ENCODE measurements at regions not wholly inside any gene's neighbourhood (a gene's known extent, or its start where the extent isn't known, plus 50 kb on each side); places are given as distances from the start of the nearest gene placed in this dataset.

GRCh38 chr1:24987875-24988557, 57.9 kb upstream of the RUNX3 start:
- TF ChIP-seq, protein P1, sequence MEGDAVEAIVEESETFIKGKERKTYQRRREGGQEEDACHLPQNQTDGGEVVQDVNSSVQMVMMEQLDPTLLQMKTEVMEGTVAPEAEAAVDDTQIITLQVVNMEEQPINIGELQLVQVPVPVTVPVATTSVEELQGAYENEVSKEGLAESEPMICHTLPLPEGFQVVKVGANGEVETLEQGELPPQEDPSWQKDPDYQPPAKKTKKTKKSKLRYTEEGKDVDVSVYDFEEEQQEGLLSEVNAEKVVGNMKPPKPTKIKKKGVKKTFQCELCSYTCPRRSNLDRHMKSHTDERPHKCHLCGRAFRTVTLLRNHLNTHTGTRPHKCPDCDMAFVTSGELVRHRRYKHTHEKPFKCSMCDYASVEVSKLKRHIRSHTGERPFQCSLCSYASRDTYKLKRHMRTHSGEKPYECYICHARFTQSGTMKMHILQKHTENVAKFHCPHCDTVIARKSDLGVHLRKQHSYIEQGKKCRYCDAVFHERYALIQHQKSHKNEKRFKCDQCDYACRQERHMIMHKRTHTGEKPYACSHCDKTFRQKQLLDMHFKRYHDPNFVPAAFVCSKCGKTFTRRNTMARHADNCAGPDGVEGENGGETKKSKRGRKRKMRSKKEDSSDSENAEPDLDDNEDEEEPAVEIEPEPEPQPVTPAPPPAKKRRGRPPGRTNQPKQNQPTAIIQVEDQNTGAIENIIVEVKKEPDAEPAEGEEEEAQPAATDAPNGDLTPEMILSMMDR (IDR thresholded peaks at IDR 0.05; ENCODE audit: low read depth, low read length): no peak
- no peak overlapping the region for H3K4me3 ChIP-seq (ENCODE audit: low read depth, low read length)

DNA sequence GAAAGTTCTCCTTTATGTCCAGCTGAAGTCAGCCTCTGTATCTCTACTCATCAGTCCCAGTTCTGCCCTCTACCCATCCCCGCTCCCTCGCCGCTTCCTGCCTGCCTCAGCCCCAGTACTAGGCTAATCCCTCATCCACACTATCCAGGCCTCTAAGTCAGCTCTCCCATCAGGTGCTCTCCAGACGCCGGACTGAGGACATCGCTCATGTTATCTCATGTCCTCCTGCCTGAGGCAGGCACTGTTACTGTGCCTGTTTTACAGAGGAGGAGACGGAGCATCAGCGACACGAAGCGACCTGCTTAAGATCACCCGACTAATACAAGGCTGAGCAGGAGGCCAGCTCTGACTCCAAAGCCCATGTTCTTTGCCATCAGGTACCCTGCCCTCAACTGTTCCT, 57.3 kb upstream of the RUNX3 start:
- H3K4me3 ChIP-seq (ENCODE audit: low read depth, low read length): no peak overlapping the region
- TF ChIP-seq, protein P1 (IDR thresholded peaks at IDR 0.05; ENCODE audit: low read depth, low read length): no peak

- TF ChIP-seq, protein P1 (IDR thresholded peaks at IDR 0.05; ENCODE audit: low read depth, low read length): no peak
- no peak overlapping the region for H3K4me3 ChIP-seq (ENCODE audit: low read depth, low read length)
Measured at GRCh38 chr1:24986372-24986965, 56.4 kb upstream of the RUNX3 start.

GRCh38 chr1:24985737-24986136, 55.7 kb upstream of the RUNX3 start:
- no peak overlapping the region for H3K4me3 ChIP-seq (ENCODE audit: low read depth, low read length)
- TF ChIP-seq, protein P1 (IDR thresholded peaks at IDR 0.05; ENCODE audit: low read depth, low read length): no peak

GRCh38 chr1:24984800-24985522, 54.9 kb upstream of the RUNX3 start:
- TF ChIP-seq, protein P1 (IDR thresholded peaks at IDR 0.05; ENCODE audit: low read depth, low read length): no peak
- no peak overlapping the region for H3K4me3 ChIP-seq (ENCODE audit: low read depth, low read length)

DNA sequence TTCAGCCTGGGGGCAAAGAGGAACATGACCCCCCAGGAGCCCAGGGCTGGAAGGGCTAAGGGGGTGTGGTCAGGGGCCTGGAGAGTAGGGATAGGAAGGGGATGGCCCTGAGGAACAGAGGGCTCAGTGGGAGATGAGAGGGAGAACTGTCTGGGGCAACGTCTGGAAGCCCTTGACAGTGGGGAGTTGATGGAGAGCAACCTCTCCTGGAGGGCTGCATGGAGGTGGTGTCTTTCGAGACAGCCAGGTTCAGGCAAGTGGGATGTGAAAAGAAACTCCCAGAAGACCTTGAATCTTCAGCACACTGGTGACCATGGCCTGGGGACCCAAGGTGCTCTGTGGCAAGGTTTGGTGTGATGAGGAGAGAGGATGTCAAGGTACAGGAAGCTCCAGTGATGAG, 54.2 kb upstream of the RUNX3 start:
- TF ChIP-seq, protein P1 (IDR thresholded peaks at IDR 0.05; ENCODE audit: low read depth, low read length): no peak
- no peak overlapping the region for H3K4me3 ChIP-seq (ENCODE audit: low read depth, low read length)

Data from WI38 (cell line).